ENCODE measurements at regions not wholly inside any gene's neighbourhood (a gene's known extent, or its start where the extent isn't known, plus 50 kb on each side); places are given as distances from the start of the nearest gene placed in this dataset.

GRCh38 chr9:88077071-88077617, 61.1 kb downstream of the SPATA31C2 start:
- no peak for DNase-seq

- peak in 1 of 2 donors; percentile 31 for DNase-seq
These were observed 61.8 kb downstream of the SPATA31C2 start for GRCh38 chr9:88076286-88077070.

GRCh38 chr9:88075966-88076285, 62.3 kb downstream of the SPATA31C2 start:
- no peak for DNase-seq

- no peak for DNase-seq
These were observed 62.8 kb downstream of the SPATA31C2 start for GRCh38 chr9:88075506-88075905.

GRCh38 chr9:88074931-88075330, 63.3 kb downstream of the SPATA31C2 start:
- no peak for DNase-seq

GRCh38 chr9:88072831-88073375, 65.4 kb downstream of the SPATA31C2 start:
- DNase-seq = no peak

GRCh38 chr9:88071331-88071730, 66.9 kb downstream of the SPATA31C2 start:
- DNase-seq = no peak

GRCh38 chr9:88065619-88066018, 72.7 kb downstream of the SPATA31C2 start:
- no peak for DNase-seq

GRCh38 chr9:88064554-88064953, 73.7 kb downstream of the SPATA31C2 start:
- no peak for DNase-seq

GRCh38 chr9:88060746-88061145, 77.5 kb downstream of the SPATA31C2 start:
- no peak for DNase-seq

GRCh38 chr9:88059469-88059868, 78.8 kb downstream of the SPATA31C2 start:
- no peak for DNase-seq

- DNase-seq = no peak
These were observed 81.4 kb downstream of the SPATA31C2 start for GRCh38 chr9:88056876-88057275.

GRCh38 chr9:88053856-88054501, 79.6 kb upstream of the CDK20 start:
- no peak for DNase-seq

GRCh38 chr9:88052321-88052965, 78.1 kb upstream of the CDK20 start:
- no peak for DNase-seq

- no peak for DNase-seq
These were observed 76.8 kb upstream of the CDK20 start for GRCh38 chr9:88051138-88051537.

- DNase-seq = no peak
These were observed 75.5 kb upstream of the CDK20 start for GRCh38 chr9:88049677-88050307.

- no peak for DNase-seq
These were observed 72.2 kb upstream of the CDK20 start for GRCh38 chr9:88046542-88046941.

GRCh38 chr9:88045686-88046085, 71.4 kb upstream of the CDK20 start:
- DNase-seq = no peak

GRCh38 chr9:88044200-88044599, 69.9 kb upstream of the CDK20 start:
- DNase-seq = no peak

- no peak for DNase-seq
These were observed 69.3 kb upstream of the CDK20 start for GRCh38 chr9:88043647-88044046.

- DNase-seq = no peak
These were observed 67.1 kb upstream of the CDK20 start for GRCh38 chr9:88041447-88041846.

GRCh38 chr9:88037285-88037845, 63.0 kb upstream of the CDK20 start:
- DNase-seq = no peak

GRCh38 chr9:88034964-88035363, 60.6 kb upstream of the CDK20 start:
- no peak for DNase-seq
